ENCODE measurements at regions not wholly inside any gene's neighbourhood (a gene's known extent, or its start where the extent isn't known, plus 50 kb on each side); places are given as distances from the start of the nearest gene placed in this dataset.

GRCh38 chr3:94184781-94185180 lies 121.9 kb downstream of the NSUN3 start:
- Histone ChIP-seq H3K27me3 (ENCODE audit: control insufficient read depth, extremely low read depth, insufficient read depth, low read length) (no peaks in the 10 kb centered on the region), H3K9ac (ENCODE audit: control insufficient read depth, extremely low read depth, insufficient read depth, low read length) (no peak overlapping the region), H3K36me3 (ENCODE audit: control insufficient read depth in 2 of 2, extremely low read depth in 1 of 2, insufficient read depth in 2 of 2, low read length in 2 of 2) (no peaks in the 10 kb centered on the region), H3K4me2 (ENCODE audit: control insufficient read depth, extremely low read depth, insufficient read depth, low read depth, low read length) (no peak overlapping the region), H3K9me1 (ENCODE audit: control insufficient read depth, extremely low read depth, insufficient read depth, low read length) (no peaks in the 10 kb centered on the region), H3K4me1 (ENCODE audit: control insufficient read depth, extremely low read depth, insufficient read depth, low read length) (peaks cover 18% of the 10 kb centered on the region), H3K79me2 (ENCODE audit: control insufficient read depth, insufficient read depth, low read length) (no peaks in the 10 kb centered on the region), H4K20me1 (ENCODE audit: control insufficient read depth, extremely low read depth, insufficient read depth, low read length) (no peaks in the 10 kb centered on the region), H3K27ac (ENCODE audit: control insufficient read depth, insufficient read depth, low read length) (peak overlapping the region; percentile 1), H3K9me3 (ENCODE audit: control insufficient read depth, low read depth, low read length) (no peaks in the 10 kb centered on the region), H2AFZ (ENCODE audit: control insufficient read depth, low read length) (no peak overlapping the region), H3K4me3 (ENCODE audit: control insufficient read depth in 2 of 3, extremely low read depth in 1 of 3, insufficient read depth in 2 of 3, low read depth in 1 of 3, low read length in 3 of 3) (no peak overlapping the region)
- DNase-seq (ENCODE audit: low read depth, low spot score) (no peak), FAIRE-seq (no peak)
- dilution Hi-C loops (cut with MboI; ENCODE audit: extremely low pct_ligation_motif_present, low sequenced_read_pairs) = no loop called here
- TF ChIP-seq EZH2 (IDR thresholded peaks at IDR 0.05; ENCODE audit: low read length) (no peak), CTCF (optimal IDR thresholded peaks at IDR 0.05 in 1 of 3, IDR thresholded peaks at IDR 0.05 in 1 of 3, conservative IDR thresholded peaks at IDR 0.05 in 1 of 3; ENCODE audit: extremely low read depth in 1 of 3, insufficient read depth in 2 of 3, low read length in 3 of 3) (no peak)

GRCh38 chr3:94185753-94186152 lies 122.9 kb downstream of the NSUN3 start:
- no peaks in the 10 kb centered on the region for H3K9me1 ChIP-seq (ENCODE audit: control insufficient read depth, extremely low read depth, insufficient read depth, low read length)
- TF ChIP-seq CTCF (optimal IDR thresholded peaks at IDR 0.05 in 1 of 3, IDR thresholded peaks at IDR 0.05 in 1 of 3, conservative IDR thresholded peaks at IDR 0.05 in 1 of 3; ENCODE audit: extremely low read depth in 1 of 3, insufficient read depth in 2 of 3, low read length in 3 of 3) (no peak), EZH2 (IDR thresholded peaks at IDR 0.05; ENCODE audit: low read length) (no peak)
- no peak overlapping the region for H3K27ac ChIP-seq (ENCODE audit: control insufficient read depth, insufficient read depth, low read length)
- H3K79me2 ChIP-seq (ENCODE audit: control insufficient read depth, insufficient read depth, low read length) = no peaks in the 10 kb centered on the region
- FAIRE-seq (peak; percentile 46), DNase-seq (ENCODE audit: low read depth, low spot score) (no peak)
- no peak overlapping the region for H3K9ac ChIP-seq (ENCODE audit: control insufficient read depth, extremely low read depth, insufficient read depth, low read length)
- no peak overlapping the region for H3K4me2 ChIP-seq (ENCODE audit: control insufficient read depth, extremely low read depth, insufficient read depth, low read depth, low read length)
- dilution Hi-C loops (cut with MboI; ENCODE audit: extremely low pct_ligation_motif_present, low sequenced_read_pairs) = no loop called here
- peak overlapping the region; percentile 35 for H2AFZ ChIP-seq (ENCODE audit: control insufficient read depth, low read length)
- peaks cover 18% of the 10 kb centered on the region for H3K4me1 ChIP-seq (ENCODE audit: control insufficient read depth, extremely low read depth, insufficient read depth, low read length)
- no peaks in the 10 kb centered on the region for H4K20me1 ChIP-seq (ENCODE audit: control insufficient read depth, extremely low read depth, insufficient read depth, low read length)
- no peaks in the 10 kb centered on the region for H3K9me3 ChIP-seq (ENCODE audit: control insufficient read depth, low read depth, low read length)
- no peak overlapping the region for H3K4me3 ChIP-seq (ENCODE audit: control insufficient read depth in 2 of 3, extremely low read depth in 1 of 3, insufficient read depth in 2 of 3, low read depth in 1 of 3, low read length in 3 of 3)
- H3K27me3 ChIP-seq (ENCODE audit: control insufficient read depth, extremely low read depth, insufficient read depth, low read length) = no peaks in the 10 kb centered on the region
- no peaks in the 10 kb centered on the region for H3K36me3 ChIP-seq (ENCODE audit: control insufficient read depth in 2 of 2, extremely low read depth in 1 of 2, insufficient read depth in 2 of 2, low read length in 2 of 2)

Measured in keratinocyte (primary cell).